Nephron (organoid): ENCODE measurements at regions not wholly inside any gene's neighbourhood (a gene's known extent, or its start where the extent isn't known, plus 50 kb on each side); places are given as distances from the start of the nearest gene placed in this dataset.

ENCODE experiments used
- H3K27ac Mint-ChIP-seq, 3 experiments: 2 replicates each; pipeline ENCODE4 v1.8.0; 2020; ENCODE audit warnings: mixed read lengths in 3 of 3, mild to moderate bottlenecking in 2 of 3, moderate library complexity in 1 of 3
- H3K27me3 Mint-ChIP-seq: 2 replicates; pipeline ENCODE4 v1.8.0; 2021; ENCODE audit warnings: low read depth, mild to moderate bottlenecking, moderate library complexity, mixed read lengths
- H3K36me3 Mint-ChIP-seq: 2 replicates; pipeline ENCODE4 v1.8.0; 2020; ENCODE audit warnings: low read depth, mixed read lengths
- H3K4me1 Mint-ChIP-seq: 2 replicates; pipeline ENCODE4 v1.8.0; 2020; ENCODE audit warnings: mixed read lengths
- H3K4me3 Mint-ChIP-seq, 3 experiments: 2 replicates each; pipeline ENCODE4 v1.8.0; 2020; ENCODE audit warnings: mild to moderate bottlenecking in 3 of 3, mixed read lengths in 3 of 3, moderate library complexity in 2 of 3
- H3K9me3 Mint-ChIP-seq: 2 replicates; pipeline ENCODE4 v1.8.0; 2020; ENCODE audit warnings: mixed read lengths
- TF ChIP-seq, protein P1 (sequence below), 3 experiments: fragments of 200-600 bp; sonication (generic); IDR thresholded peaks; one replicate each; pipeline ENCODE4 v1.5.0; 2021; ENCODE audit warnings: antibody characterized with exemption in 3 of 3; ENCODE audit not compliant: unreplicated experiment in 3 of 3

DNA sequence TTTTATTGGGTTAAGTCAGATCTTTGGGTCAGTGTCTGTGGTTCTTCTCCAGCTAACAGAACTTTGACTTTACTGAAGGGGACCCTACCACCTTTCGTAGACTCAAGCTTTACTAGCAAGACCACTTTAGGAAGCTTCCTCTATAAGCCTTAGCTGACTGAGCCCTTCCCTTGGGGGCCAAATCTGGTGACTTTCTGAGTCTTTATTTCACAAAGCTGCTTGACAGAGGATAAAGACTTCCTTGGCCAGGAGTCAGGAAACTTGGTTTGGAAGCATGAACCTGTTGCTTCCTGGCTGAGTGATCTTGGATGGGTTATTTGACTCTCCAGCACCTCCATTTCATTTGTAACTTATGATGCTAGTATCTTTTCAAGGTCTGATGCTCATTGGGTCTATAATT, 466.7 kb downstream of the TYW1 start:
- Mint-ChIP-seq H3K36me3 (peaks cover 20% of the 10 kb centered on the region), H3K27me3 (peaks cover 53% of the 10 kb centered on the region), H3K4me1 (peaks cover 36% of the 10 kb centered on the region), H3K4me3 (no peak overlapping the region), H3K9me3 (peaks cover 34% of the 10 kb centered on the region), H3K27ac (peak overlapping the region; percentile 45 to 76 (median 73))
- TF ChIP-seq, protein P1, sequence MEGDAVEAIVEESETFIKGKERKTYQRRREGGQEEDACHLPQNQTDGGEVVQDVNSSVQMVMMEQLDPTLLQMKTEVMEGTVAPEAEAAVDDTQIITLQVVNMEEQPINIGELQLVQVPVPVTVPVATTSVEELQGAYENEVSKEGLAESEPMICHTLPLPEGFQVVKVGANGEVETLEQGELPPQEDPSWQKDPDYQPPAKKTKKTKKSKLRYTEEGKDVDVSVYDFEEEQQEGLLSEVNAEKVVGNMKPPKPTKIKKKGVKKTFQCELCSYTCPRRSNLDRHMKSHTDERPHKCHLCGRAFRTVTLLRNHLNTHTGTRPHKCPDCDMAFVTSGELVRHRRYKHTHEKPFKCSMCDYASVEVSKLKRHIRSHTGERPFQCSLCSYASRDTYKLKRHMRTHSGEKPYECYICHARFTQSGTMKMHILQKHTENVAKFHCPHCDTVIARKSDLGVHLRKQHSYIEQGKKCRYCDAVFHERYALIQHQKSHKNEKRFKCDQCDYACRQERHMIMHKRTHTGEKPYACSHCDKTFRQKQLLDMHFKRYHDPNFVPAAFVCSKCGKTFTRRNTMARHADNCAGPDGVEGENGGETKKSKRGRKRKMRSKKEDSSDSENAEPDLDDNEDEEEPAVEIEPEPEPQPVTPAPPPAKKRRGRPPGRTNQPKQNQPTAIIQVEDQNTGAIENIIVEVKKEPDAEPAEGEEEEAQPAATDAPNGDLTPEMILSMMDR (IDR thresholded peaks at IDR 0.05; ENCODE audit: unreplicated experiment in 3 of 3): no peak

DNA sequence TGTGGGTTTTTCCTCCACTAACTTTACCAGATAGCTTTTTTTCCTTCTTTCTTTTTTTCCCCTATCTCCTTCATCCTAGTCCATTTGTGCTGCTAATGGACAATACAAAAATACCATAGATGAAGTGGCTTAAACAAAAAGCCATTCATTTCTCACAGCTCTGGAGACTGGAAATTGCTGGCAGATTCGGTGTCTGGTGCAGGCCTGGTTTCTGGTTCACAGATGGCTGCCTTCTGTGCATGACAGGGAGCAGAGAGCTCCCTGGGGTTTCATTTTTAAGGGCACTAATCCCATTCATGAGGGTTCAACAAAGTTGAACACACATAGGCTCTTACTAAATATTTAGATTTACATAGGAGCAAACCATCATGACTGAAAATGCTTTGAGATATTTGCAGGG, 467.4 kb downstream of the TYW1 start:
- TF ChIP-seq, protein P1 (IDR thresholded peaks at IDR 0.05; ENCODE audit: unreplicated experiment in 3 of 3): no peak
- peaks cover 47% of the 10 kb centered on the region for H3K27me3 Mint-ChIP-seq
- peaks cover 25% of the 10 kb centered on the region for H3K36me3 Mint-ChIP-seq
- H3K27ac Mint-ChIP-seq: peak overlapping the region; percentile 43 to 73 (median 45)
- H3K4me3 Mint-ChIP-seq: no peak overlapping the region
- H3K4me1 Mint-ChIP-seq: peaks cover 36% of the 10 kb centered on the region
- H3K9me3 Mint-ChIP-seq: peaks cover 35% of the 10 kb centered on the region

DNA sequence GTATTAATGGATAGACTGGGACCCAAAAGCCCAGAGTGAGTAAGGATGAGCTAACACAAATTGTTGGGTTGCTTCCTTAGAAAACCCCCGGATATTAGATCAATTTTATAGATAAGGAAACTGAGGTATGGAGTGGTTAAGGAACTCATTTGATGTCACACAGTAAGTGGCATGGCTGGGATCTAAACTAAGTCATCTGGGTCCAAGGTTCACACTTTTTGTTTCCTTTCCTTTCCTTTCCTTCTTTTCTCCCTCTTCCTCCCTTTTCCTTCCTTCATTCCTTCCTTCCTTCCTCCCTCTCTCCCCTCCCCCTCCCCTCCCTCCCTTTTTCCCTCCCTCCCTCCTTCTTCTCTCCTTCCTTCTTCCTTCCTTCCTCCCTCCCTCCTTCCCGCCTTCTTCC, 469.5 kb downstream of the TYW1 start:
- H3K27ac Mint-ChIP-seq: no peak overlapping the region

DNA sequence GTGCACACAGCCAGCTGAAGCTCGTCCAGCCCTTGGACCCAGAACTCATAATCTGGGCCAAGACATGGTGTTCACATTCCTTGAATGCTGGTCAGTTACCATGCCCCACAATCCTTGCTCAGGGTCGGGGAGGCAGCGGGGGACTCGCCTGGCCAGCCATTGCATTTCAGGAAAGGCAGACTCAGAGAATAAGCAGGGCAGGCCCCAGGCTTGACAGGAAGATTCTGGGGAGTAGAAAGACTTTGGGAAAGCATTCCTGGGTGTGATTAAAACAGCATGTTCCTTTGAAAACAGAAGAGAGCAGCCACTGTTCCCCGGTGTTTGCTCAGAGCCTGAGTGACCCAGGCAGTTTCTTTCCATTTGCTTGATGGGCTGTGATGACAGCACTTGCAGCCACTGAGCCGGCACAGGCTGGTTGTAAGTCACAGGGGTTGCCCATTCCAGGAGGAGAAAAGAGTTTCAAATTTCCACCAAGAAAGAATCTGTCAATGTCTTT, 473.7 kb downstream of the TYW1 start:
- Mint-ChIP-seq H3K9me3 (peaks cover 34% of the 10 kb centered on the region), H3K4me1 (peaks cover 20% of the 10 kb centered on the region), H3K27me3 (peaks cover 20% of the 10 kb centered on the region), H3K27ac (peak overlapping the region; percentile 84 to 90 (median 90)), H3K4me3 (no peak overlapping the region), H3K36me3 (peaks cover 16% of the 10 kb centered on the region)
- TF ChIP-seq, protein P1 (IDR thresholded peaks at IDR 0.05; ENCODE audit: unreplicated experiment in 3 of 3): no peak

More for the DNA sequence above, 469.5 kb downstream of the TYW1 start:
- Mint-ChIP-seq H3K9me3 (peaks cover 41% of the 10 kb centered on the region), H3K27me3 (peaks cover 41% of the 10 kb centered on the region), H3K36me3 (peaks cover 27% of the 10 kb centered on the region), H3K4me3 (no peak overlapping the region), H3K4me1 (peaks cover 46% of the 10 kb centered on the region)
- TF ChIP-seq, protein P1 (IDR thresholded peaks at IDR 0.05; ENCODE audit: unreplicated experiment in 3 of 3): no peak

DNA sequence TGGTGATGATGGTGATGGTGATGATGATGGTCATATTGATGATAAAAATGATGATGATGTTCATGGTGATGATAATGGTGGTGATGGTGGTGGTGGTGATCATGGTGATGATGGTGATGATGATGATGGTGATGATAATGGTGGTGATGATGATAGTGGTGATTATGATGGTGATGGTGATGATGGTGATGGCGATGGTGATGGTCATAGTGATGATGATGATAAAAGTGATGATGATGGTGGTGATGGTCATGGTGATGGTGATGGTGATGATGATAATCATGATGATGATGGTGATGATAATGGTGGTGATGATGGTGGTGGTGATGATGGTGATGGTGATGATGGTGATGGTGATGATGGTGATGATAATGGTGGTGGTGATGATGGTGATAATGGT, 478.7 kb downstream of the TYW1 start:
- H3K27ac Mint-ChIP-seq: no peak overlapping the region
- H3K9me3 Mint-ChIP-seq: peaks cover 9% of the 10 kb centered on the region
- TF ChIP-seq, protein P1 (IDR thresholded peaks at IDR 0.05; ENCODE audit: unreplicated experiment in 3 of 3): no peak
- no peaks in the 10 kb centered on the region for H3K36me3 Mint-ChIP-seq
- H3K4me3 Mint-ChIP-seq: no peak overlapping the region
- H3K4me1 Mint-ChIP-seq: peaks cover 4% of the 10 kb centered on the region
- peaks cover 13% of the 10 kb centered on the region for H3K27me3 Mint-ChIP-seq

DNA sequence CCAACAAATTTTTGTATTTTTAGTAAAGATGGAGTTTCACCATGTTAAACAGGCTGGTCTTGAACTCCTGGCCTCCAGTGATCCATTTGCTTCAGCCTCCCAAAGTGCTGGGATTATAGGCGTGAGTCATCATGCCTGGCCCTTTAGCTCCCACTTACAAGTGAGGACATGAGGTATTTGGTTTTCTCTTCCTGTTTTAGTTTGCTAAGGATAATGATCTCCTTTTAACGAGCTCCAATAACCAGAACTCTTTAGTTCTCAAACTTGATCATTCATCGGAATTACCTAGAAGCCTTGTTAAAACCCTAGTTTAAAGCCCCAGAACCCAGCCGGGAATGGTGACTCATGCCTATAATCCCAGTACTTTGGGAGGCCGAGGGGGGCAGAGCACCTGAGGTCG, 481.4 kb downstream of the TYW1 start:
- H3K4me1 Mint-ChIP-seq: no peaks in the 10 kb centered on the region
- no peak overlapping the region for H3K27ac Mint-ChIP-seq
- TF ChIP-seq, protein P1 (IDR thresholded peaks at IDR 0.05; ENCODE audit: unreplicated experiment in 3 of 3): no peak
- peaks cover 24% of the 10 kb centered on the region for H3K27me3 Mint-ChIP-seq
- H3K4me3 Mint-ChIP-seq: no peak overlapping the region
- peaks cover 5% of the 10 kb centered on the region for H3K9me3 Mint-ChIP-seq
- H3K36me3 Mint-ChIP-seq: no peaks in the 10 kb centered on the region
